GM19438 (cell line): ENCODE measurements at regions not wholly inside any gene's neighbourhood (a gene's known extent, or its start where the extent isn't known, plus 50 kb on each side); places are given as distances from the start of the nearest gene placed in this dataset.

ENCODE experiments used
- ATAC-seq: cut with Tn5 transposase; IDR thresholded peaks from one replicate; pipeline ENCODE4 v1.9.1; 2021; ENCODE audit warnings: low read depth; ENCODE audit not compliant: unreplicated experiment

- no peak for ATAC-seq
Measured at GRCh38 chrX:148448686-148449085, 51.7 kb upstream of the AFF2 start.
